IPS-NIHi7 (cell line): ENCODE measurements at regions not wholly inside any gene's neighbourhood (a gene's known extent, or its start where the extent isn't known, plus 50 kb on each side); places are given as distances from the start of the nearest gene placed in this dataset.

ENCODE experiments used
- DNase-seq: peaks from one replicate; pipeline ENCODE4 v3.0.0; 2012; ENCODE audit warnings: mixed read lengths; ENCODE audit errors: extremely low spot score

DNA sequence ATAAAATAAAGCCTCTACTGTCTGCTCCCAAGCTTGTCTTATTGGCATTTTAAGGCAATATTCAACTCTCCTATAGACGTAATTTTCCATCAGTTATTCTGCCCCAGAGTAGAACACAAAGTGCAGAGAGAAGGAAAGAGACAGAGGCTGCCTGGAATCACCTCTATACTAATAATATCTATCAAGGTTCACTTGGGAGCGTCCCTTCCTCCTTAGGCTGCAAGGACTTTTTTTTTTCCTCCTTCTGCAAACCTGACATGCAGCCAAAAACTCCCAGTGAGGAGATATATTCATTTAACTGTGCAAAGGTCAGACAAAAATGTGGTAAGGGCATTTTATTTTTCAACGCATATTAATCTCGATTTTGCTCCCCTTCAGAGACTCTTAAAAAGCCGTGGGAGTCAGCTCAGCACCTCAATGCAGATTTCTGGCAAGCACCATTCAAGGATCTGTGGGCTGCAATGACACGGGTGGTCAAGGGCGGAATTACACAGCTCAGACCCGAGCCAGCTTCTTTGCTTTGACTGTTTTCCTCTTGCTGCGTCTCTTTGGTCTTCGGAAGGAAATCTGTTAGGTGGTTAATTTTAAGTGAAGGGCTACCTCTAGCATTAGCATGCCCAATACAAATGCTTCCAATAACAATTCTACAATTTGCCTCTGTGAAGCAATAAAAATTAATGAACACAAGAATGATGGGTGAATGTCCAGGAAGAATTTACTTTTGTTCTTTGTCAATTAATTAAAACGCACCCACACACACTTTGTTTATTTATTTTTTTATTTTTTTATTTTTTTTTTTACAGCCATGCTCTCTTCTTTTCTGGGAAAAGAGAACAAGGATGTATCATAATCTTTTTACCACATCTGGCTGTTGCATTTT lies 587.7 kb upstream of the GRAMD2B start:
- peak; percentile 71 for DNase-seq

DNA sequence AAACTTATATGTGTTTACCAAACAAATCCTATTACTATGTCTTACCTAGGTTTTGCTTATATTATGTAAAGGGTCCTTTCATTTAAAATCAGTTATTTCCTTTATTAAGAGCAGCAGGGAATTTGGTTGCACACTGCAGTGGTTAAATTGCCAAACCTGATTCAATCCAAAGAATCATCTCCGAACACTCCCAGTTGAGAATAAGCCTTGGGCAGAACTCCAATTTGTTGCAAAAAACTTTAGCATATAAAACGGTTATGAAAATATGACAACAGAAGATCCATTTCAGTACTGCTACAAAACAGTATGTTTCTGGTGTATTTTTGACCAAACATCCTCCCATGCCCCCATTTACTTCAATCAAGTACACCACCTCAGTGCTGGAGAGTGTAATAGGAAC lies 587.0 kb upstream of the GRAMD2B start:
- no peak for DNase-seq

GRCh38 chr5:125837866-125838265 lies 585.3 kb upstream of the GRAMD2B start:
- no peak for DNase-seq

DNA sequence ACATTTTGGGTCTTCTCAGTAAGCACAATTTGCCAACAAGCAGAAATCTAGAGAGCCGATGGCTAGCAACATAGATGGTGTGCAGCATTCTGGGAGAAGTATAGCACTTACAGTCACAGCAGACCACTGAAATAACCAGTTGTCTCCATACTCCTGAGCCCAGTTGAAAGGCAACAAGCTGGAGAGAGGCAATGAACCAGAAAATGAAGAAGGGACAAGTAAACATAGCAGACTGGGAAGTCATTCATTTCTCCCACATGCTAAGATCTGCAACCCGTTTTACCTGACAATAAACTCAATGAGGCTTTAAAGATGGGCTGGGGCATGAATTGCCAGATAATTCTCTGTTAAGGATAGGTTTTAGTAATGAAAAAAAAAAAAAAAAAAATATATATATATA lies 575.6 kb upstream of the GRAMD2B start:
- no peak for DNase-seq

DNA sequence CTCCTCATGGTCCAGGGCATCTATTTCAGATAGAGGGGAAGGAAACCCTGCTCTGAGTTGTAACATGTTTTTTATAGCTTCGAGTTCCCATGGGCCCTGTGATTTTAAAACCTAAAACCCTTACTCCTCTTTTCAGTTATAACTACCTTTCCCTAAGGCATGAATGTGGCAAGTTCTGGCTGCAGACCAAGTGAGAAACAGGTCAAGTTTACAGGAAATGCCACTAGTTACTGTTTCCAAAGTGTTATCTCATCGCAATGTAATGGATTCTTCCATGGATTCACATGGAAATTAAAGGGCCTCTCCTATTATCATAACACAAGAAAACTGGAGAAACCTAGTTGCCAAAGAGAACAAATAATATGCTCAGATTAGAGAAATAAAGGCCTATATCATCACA lies 574.5 kb upstream of the GRAMD2B start:
- DNase-seq, result no peak

GRCh38 chr5:125856949-125857348 lies 566.3 kb upstream of the GRAMD2B start:
- DNase-seq, result no peak

- no peak for DNase-seq
These were observed 559.6 kb upstream of the GRAMD2B start for GRCh38 chr5:125863579-125863978.

GRCh38 chr5:125865166-125865815 lies 557.9 kb upstream of the GRAMD2B start:
- no peak for DNase-seq

DNA sequence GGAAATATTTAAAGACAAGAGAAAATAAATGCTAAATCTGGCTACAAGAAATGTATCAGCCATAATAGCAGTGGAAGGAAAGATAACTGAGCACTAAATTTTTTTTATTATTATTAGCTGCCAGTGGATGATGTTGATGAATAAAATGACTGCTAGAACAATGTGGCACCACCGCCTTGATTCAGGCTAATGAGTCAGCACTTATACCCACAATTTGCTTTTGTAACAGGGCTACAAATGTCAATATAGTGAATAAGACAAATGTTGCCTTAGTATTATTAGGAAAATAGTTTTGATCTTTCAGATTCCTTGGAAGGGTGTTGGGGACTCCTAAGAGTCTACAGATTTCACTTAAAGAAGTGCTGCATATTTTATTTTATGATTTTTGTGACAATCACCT lies 555.2 kb upstream of the GRAMD2B start:
- DNase-seq, result no peak

- DNase-seq, result no peak
These were observed 553.0 kb upstream of the GRAMD2B start for GRCh38 chr5:125870256-125870655.

DNA sequence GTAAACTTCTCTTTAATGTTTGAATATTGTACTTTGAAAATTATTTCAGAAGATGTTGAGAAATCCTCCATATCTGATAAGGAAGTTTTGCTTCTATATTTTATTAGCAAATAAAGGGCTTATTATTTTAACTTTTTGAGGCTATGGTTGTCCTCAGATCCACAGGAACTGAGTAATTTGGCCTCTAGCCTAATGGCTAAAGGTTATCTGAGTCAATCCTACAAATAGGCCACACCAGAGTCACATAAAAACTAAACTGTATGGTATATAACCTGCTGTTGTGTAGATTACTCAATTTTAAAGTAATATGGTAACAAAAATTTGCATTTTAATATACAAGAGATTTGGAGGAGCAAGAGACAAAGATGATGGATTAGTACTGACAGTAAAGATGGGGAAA lies 549.2 kb upstream of the GRAMD2B start:
- DNase-seq, result no peak

DNA sequence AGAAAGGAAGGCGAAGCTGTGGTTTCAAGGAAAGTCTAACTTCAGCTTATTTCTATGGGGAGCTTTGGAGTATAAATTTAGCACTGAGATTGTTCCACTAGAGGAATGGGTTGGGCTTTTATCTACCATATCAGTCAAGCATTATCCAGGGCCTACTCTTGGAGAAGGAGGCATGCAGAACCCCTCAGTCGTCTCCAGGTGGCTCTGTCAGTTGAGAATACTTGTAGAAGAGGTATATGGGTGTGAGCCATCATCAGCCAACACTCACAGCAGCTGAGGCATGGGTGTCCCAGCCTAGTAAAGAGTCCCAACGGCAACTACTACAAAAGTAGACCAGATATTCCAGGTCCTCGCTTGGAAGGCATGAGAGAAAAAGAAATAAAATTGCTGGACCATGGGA lies 548.5 kb upstream of the GRAMD2B start:
- peak; percentile 37 for DNase-seq

DNA sequence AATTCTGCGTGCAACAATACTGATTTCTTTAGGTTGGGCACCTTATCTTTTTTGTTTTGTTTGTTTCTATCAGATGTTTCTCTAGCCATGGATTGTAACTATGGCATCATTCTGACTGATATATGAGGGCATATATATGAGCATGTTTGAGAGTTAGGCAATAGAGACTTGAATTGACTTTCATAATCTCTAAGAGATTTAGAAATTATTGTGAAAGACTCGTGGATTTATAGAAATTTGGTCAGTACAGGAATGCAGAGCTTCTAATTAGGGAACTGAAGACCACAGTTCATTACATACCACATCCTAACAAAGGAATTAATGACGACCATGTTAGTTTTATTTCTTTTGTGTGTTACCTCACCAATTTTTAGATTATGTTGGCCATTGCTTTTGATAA lies 546.0 kb upstream of the GRAMD2B start:
- no peak for DNase-seq

DNA sequence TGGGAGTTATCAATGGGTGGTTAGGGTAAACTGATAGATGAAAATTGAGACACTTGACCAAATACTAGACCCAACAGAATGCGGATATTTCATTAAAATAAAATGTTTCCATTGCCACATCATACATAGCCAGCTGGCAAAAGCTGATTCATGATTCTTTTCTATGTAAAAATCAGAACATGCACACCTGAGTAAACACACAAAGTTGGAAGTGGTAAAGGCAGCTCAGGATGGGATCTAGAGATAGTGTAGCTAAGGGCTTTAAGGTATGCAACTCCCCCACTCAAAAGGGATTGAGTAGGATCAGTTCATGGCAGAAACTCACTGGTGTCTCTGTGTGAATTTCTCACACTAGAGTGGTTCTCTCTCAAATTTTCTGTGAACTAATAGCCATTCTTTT lies 541.1 kb upstream of the GRAMD2B start:
- DNase-seq, result no peak

GRCh38 chr5:125883223-125883622 lies 540.0 kb upstream of the GRAMD2B start:
- DNase-seq, result no peak

GRCh38 chr5:125888358-125888757 lies 534.9 kb upstream of the GRAMD2B start:
- no peak for DNase-seq

DNA sequence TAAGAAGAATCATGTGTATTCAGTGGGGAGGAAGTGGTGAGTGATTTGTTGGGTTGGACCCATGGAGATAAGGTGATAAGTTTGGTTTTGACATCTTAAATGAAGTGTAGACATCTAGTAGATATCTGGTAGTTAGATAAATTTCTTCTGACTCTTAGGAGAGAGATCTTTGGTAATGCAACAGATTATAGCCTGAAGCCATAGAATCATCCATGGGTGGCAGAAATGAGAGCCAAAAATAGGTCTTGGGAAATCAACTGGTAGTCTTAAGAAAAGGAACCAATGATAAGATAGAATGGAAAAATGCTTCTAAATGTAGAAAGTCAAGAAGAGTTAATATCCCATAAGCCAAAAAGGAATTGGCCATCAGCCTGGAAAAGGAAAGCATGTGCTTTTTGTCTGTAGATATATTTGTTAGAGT lies 532.7 kb upstream of the GRAMD2B start:
- no peak for DNase-seq

GRCh38 chr5:125891061-125891725 lies 532.0 kb upstream of the GRAMD2B start:
- DNase-seq, result no peak

DNA sequence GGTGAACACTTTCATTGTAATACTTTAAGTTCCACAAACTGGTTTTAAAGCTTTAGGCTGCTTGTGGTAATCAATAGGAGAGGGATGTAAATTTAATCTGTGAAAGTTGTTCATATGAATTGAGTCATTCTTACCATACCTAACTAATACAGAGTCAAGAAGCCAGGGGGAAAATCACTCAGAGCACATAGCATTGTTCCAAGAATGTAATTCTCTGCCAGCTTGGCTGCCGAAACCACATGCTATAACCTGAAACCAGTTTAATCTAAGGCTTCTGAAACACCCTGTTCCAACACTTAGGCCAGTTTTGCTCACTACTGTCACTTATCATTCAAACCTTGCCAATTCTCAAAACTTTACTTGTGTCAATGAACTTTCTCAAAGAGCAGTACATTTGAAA lies 528.8 kb upstream of the GRAMD2B start:
- DNase-seq, result no peak

DNA sequence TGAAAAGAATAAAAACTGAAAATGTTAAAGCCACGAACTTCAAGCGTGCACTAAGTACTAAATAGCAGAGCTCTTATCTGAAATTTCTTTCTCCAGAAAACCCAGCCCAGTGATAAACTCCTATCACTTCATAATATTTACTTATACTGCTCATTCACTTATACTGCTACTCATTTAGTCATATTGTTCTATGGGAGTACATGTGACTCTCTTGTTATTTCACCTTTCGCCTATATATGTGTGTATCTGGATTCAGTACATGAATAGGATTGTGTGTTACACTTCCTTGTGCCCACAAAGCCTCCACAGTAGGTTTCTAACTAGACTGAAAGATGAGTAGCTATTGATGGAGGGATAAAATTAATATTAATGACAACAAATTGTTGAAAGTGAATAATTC lies 526.8 kb upstream of the GRAMD2B start:
- DNase-seq, result no peak

DNA sequence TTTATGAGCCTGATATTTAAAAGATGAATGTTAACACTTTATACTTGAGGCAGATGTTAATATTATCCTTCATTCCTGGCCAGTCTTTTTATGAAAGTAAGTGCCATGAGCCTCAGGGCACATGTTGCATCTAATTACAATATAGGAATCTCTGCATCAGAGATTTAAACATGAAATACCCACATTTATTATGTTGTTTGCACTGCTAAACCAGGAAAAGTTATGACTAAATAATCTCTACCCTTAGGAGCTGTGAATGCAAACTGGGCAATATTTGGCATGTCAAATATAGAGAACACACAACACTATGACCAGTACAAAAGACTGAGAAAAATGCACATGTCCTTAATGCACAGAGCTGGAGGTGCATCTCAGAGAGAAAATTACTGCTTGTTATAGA lies 526.1 kb upstream of the GRAMD2B start:
- DNase-seq, result no peak

DNA sequence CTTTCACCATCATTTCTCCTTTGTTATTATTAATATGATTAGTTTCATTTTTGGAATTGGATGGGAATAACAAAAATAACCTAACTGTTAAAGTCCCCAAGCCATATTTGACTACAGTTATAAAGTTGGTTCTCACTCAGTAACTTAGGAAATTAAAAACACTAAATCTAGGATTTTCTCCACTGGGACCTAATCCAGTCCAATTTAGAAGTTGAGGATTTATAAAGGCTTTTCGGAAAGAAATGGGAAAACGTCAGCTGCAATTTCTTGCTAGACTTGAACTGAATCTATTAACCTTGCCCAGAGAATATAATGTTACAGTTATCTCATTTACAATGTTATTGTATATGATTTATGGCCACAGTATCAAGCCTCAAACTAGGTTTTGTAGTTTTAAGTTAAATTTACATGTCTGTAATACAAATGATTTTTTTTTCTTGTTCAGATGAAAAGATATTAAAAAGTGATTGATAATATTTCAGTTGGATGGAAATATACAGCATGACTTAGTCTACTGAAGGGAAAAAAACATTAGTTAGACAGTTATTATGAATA lies 524.3 kb upstream of the GRAMD2B start:
- DNase-seq, result no peak

GRCh38 chr5:125912028-125912427 lies 511.2 kb upstream of the GRAMD2B start:
- no peak for DNase-seq
